IPS DF 4.7 (cell line): ENCODE measurements at regions not wholly inside any gene's neighbourhood (a gene's known extent, or its start where the extent isn't known, plus 50 kb on each side); places are given as distances from the start of the nearest gene placed in this dataset.

Experiments
- DNase-seq: peaks from one replicate; pipeline ENCODE4 v3.0.0-alpha.2; 2013; ENCODE audit warnings: low spot score; ENCODE audit errors: extremely low read depth

GRCh38 chr12:111201495-111202236 is 167.2 kb downstream of the PHETA1 start:
- DNase-seq = no peak

GRCh38 chr12:111201036-111201435 is 167.9 kb downstream of the PHETA1 start:
- no peak for DNase-seq

- no peak for DNase-seq
These were observed 171.4 kb downstream of the PHETA1 start for GRCh38 chr12:111197376-111197944.

GRCh38 chr12:111196532-111196931 is 172.4 kb downstream of the PHETA1 start:
- no peak for DNase-seq

- DNase-seq = no peak
These were observed 173.6 kb downstream of the PHETA1 start for GRCh38 chr12:111195316-111195715.

GRCh38 chr12:111194703-111195051 is 174.2 kb downstream of the PHETA1 start:
- no peak for DNase-seq

GRCh38 chr12:111193977-111194702 is 174.8 kb downstream of the PHETA1 start:
- DNase-seq = no peak

GRCh38 chr12:111193496-111193895 is 175.4 kb downstream of the PHETA1 start:
- DNase-seq = no peak

- DNase-seq = no peak
These were observed 175.8 kb downstream of the PHETA1 start for GRCh38 chr12:111193067-111193466.

- no peak for DNase-seq
These were observed 176.2 kb downstream of the PHETA1 start for GRCh38 chr12:111192647-111193046.

- no peak for DNase-seq
These were observed 178.0 kb downstream of the PHETA1 start for GRCh38 chr12:111190741-111191526.

GRCh38 chr12:111189792-111190191 is 179.1 kb downstream of the PHETA1 start:
- no peak for DNase-seq

- no peak for DNase-seq
These were observed 180.5 kb downstream of the PHETA1 start for GRCh38 chr12:111188436-111188835.

GRCh38 chr12:111186347-111186746 is 182.5 kb downstream of the PHETA1 start:
- DNase-seq = no peak

GRCh38 chr12:111185889-111186227 is 183.0 kb downstream of the PHETA1 start:
- no peak for DNase-seq

- no peak for DNase-seq
These were observed 183.5 kb downstream of the PHETA1 start for GRCh38 chr12:111185206-111185888.

GRCh38 chr12:111184161-111184560 is 184.7 kb downstream of the PHETA1 start:
- DNase-seq = no peak

- DNase-seq = no peak
These were observed 185.8 kb downstream of the PHETA1 start for GRCh38 chr12:111183094-111183493.

- no peak for DNase-seq
These were observed 186.5 kb downstream of the PHETA1 start for GRCh38 chr12:111182382-111182781.

- no peak for DNase-seq
These were observed 187.7 kb downstream of the PHETA1 start for GRCh38 chr12:111181143-111181726.
